ENCODE measurements at regions not wholly inside any gene's neighbourhood (a gene's known extent, or its start where the extent isn't known, plus 50 kb on each side); places are given as distances from the start of the nearest gene placed in this dataset.

DNA sequence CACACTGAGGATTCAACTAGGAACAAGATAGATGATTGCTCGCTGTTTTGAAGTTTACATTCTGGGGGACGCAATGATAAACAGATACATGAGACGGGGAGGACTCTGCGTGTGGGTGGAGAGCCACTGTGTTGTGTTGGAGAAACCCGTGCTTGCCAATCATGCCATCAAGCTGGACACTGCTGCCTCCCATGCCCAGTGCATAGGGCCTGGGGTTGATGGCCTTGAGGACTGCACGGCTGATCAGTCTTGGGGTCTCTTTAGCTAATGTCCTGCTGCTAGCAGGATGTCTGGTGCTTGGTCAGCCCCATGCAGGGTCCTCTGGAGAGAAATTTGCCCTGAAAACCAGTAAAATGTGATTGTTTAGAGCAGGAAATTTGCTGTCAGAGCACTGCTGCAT, 221.2 kb upstream of the B3GAT1 start:
- H3K9me3 ChIP-seq (ENCODE audit: control insufficient read depth, insufficient read depth, low read depth, low read length), result no peaks in the 10 kb centered on the region
- no peak overlapping the region for H3K27ac ChIP-seq (ENCODE audit: extremely low read depth, low read depth, low read length)
- H3K4me1 ChIP-seq (ENCODE audit: control insufficient read depth, insufficient read depth, low read length), result no peaks in the 10 kb centered on the region
- CTCF ChIA-PET, result no interaction called here
- H3K36me3 ChIP-seq (ENCODE audit: control insufficient read depth in 2 of 2, insufficient read depth in 1 of 2, low read length in 2 of 2), result no peaks in the 10 kb centered on the region
- H3K4me3 ChIP-seq (ENCODE audit: low read depth, low read length), result no peak overlapping the region
- POLR2A ChIA-PET, result no interaction called here
- TF ChIP-seq, protein P1, sequence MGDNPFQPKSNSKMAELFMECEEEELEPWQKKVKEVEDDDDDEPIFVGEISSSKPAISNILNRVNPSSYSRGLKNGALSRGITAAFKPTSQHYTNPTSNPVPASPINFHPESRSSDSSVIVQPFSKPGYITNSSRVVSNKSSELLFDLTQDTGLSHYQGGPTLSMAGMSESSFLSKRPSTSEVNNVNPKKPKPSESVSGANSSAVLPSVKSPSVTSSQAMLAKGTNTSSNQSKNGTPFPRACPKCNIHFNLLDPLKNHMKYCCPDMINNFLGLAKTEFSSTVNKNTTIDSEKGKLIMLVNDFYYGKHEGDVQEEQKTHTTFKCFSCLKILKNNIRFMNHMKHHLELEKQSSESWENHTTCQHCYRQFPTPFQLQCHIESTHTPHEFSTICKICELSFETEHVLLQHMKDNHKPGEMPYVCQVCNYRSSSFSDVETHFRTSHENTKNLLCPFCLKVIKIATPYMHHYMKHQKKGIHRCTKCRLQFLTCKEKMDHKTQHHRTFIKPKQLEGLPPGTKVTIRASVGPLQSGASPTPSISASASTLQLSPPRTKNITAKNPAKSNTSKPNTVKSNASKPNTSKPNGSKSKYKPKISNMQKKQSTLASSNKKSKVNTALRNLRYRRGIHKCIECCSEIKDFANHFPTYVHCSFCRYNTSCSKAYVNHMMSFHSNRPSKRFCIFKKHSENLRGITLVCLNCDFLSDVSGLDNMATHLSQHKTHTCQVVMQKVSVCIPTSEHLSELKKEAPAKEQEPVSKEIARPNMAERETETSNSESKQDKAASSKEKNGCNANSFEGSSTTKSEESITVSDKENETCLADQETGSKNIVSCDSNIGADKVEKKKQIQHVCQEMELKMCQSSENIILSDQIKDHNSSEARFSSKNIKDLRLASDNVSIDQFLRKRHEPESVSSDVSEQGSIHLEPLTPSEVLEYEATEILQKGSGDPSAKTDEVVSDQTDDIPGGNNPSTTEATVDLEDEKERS (tag by site-specific recombination; IDR thresholded peaks at IDR 0.05), result no peak
- TF ChIP-seq ZFP41 (tag by site-specific recombination; IDR thresholded peaks at IDR 0.05; ENCODE audit: borderline replicate concordance), result no peak
- TF ChIP-seq ZNF23 (tag by site-specific recombination; IDR thresholded peaks at IDR 0.05; ENCODE audit: borderline replicate concordance), result no peak
- no peak for TF ChIP-seq ZSCAN16 (tag by site-specific recombination; IDR thresholded peaks at IDR 0.05)
- no peak for TF ChIP-seq ZNF140 (tag by site-specific recombination; IDR thresholded peaks at IDR 0.05)
- no peak for TF ChIP-seq KLF7 (tag by site-specific recombination; IDR thresholded peaks at IDR 0.05; ENCODE audit: borderline replicate concordance)
- TF ChIP-seq HOXD13 (CRISPR knock-in tag; IDR thresholded peaks at IDR 0.05; ENCODE audit: borderline replicate concordance), result no peak
- TF ChIP-seq TCF7L2 (IDR thresholded peaks at IDR 0.05; ENCODE audit: borderline replicate concordance, low read depth, low read length), result no peak
- TF ChIP-seq, protein P2, sequence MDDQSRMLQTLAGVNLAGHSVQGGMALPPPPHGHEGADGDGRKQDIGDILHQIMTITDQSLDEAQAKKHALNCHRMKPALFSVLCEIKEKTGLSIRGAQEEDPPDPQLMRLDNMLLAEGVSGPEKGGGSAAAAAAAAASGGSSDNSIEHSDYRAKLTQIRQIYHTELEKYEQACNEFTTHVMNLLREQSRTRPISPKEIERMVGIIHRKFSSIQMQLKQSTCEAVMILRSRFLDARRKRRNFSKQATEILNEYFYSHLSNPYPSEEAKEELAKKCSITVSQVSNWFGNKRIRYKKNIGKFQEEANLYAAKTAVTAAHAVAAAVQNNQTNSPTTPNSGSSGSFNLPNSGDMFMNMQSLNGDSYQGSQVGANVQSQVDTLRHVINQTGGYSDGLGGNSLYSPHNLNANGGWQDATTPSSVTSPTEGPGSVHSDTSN (CRISPR knock-in tag; IDR thresholded peaks at IDR 0.05), result no peak
- TF ChIP-seq ZNF175 (tag by site-specific recombination; IDR thresholded peaks at IDR 0.05), result no peak
- no peak for TF ChIP-seq ZFHX2 (tag by site-specific recombination; conservative IDR thresholded peaks at IDR 0.05)
- TF ChIP-seq ZNF423 (tag by site-specific recombination; IDR thresholded peaks at IDR 0.05), result no peak
- TF ChIP-seq ZNF121 (tag by site-specific recombination; IDR thresholded peaks at IDR 0.05), result no peak

DNA sequence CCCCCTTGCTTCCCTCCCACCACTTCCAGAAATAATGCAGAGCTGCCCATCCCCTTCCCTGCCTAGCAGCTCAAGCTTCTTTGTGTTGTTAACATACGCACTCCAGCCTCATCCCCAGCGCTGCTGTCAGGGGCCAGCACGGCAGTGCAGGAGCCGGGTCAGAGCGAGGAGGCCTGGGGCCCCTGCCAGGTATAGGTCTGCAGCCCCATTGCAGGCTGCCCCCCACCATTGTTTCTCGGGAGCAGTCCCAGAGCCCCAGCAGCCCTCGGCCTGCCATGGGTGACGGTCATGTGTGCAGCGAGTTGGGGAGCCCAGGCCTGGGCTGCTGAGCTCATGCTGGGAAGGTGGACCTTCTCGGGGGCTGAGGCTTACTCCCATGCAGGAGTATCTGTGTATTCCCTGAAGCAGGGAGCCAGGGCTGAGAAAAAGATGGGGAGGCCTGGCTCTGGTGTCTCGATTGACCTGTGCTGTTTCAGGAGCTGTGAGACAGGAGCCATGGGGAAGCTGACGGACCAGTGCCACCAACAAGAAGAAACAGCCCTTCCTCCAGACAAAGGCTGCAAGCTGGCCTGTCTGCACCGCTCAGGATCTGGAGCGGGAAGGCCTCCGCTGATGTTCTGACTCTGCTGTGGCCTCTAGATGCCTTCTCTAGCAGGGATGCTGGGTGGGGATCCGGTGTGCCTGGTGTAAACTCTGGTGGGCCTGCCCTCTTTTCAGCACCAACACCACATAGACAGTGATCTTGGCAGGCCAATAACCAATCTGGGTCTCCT, 220.5 kb upstream of the B3GAT1 start:
- H3K4me1 ChIP-seq (ENCODE audit: control insufficient read depth, insufficient read depth, low read length), result no peaks in the 10 kb centered on the region
- H3K9me3 ChIP-seq (ENCODE audit: control insufficient read depth, insufficient read depth, low read depth, low read length), result no peaks in the 10 kb centered on the region
- H3K36me3 ChIP-seq (ENCODE audit: control insufficient read depth in 2 of 2, insufficient read depth in 1 of 2, low read length in 2 of 2), result no peaks in the 10 kb centered on the region
- H3K4me3 ChIP-seq (ENCODE audit: low read depth, low read length), result no peak overlapping the region
- ChIA-PET CTCF (interaction anchor here (0.6 kb wide), 1 partner anchor 602 kb away, joined by 3 read pairs; no protein-coding TSS in a partner anchor), POLR2A (no interaction called here)
- H3K27ac ChIP-seq (ENCODE audit: extremely low read depth, low read depth, low read length), result no peak overlapping the region
- no peak for TF ChIP-seq ZNF777 (tag by site-specific recombination; IDR thresholded peaks at IDR 0.05; ENCODE audit: borderline replicate concordance)
- no peak for TF ChIP-seq ZNF112 (tag by site-specific recombination; IDR thresholded peaks at IDR 0.05)
- TF ChIP-seq, protein P1 (tag by site-specific recombination; IDR thresholded peaks at IDR 0.05), result no peak
- TF ChIP-seq, protein P3, sequence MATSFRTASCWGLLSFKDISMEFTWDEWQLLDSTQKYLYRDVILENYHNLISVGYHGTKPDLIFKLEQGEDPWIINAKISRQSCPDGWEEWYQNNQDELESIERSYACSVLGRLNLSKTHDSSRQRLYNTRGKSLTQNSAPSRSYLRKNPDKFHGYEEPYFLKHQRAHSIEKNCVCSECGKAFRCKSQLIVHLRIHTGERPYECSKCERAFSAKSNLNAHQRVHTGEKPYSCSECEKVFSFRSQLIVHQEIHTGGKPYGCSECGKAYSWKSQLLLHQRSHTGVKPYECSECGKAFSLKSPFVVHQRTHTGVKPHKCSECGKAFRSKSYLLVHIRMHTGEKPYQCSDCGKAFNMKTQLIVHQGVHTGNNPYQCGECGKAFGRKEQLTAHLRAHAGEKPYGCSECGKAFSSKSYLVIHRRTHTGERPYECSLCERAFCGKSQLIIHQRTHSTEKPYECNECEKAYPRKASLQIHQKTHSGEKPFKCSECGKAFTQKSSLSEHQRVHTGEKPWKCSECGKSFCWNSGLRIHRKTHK (tag by site-specific recombination; IDR thresholded peaks at IDR 0.05), result no peak
- TF ChIP-seq ZNF837 (tag by site-specific recombination; IDR thresholded peaks at IDR 0.05), result no peak
- TF ChIP-seq ZNF707 (tag by site-specific recombination; IDR thresholded peaks at IDR 0.05), result no peak
- TF ChIP-seq ZNF629 (tag by site-specific recombination; IDR thresholded peaks at IDR 0.05), result no peak
- TF ChIP-seq TRIM28 (IDR thresholded peaks at IDR 0.05; ENCODE audit: borderline replicate concordance, low read length), result no peak
- no peak for TF ChIP-seq ZNF596 (tag by site-specific recombination; IDR thresholded peaks at IDR 0.05)
- TF ChIP-seq ZNF175 (tag by site-specific recombination; IDR thresholded peaks at IDR 0.05), result no peak
- TF ChIP-seq ZNF792 (tag by site-specific recombination; IDR thresholded peaks at IDR 0.05), result no peak
- TF ChIP-seq ZNF335 (tag by site-specific recombination; conservative IDR thresholded peaks at IDR 0.05), result no peak
- no peak for TF ChIP-seq ZNF544 (tag by site-specific recombination; IDR thresholded peaks at IDR 0.05)
- TF ChIP-seq ZNF610 (tag by site-specific recombination; IDR thresholded peaks at IDR 0.05; ENCODE audit: borderline replicate concordance), result no peak

Data from HEK293 (cell line).